M059J (cell line): ENCODE measurements at regions not wholly inside any gene's neighbourhood (a gene's known extent, or its start where the extent isn't known, plus 50 kb on each side); places are given as distances from the start of the nearest gene placed in this dataset.

Source experiments
- DNase-seq: peaks from one replicate; pipeline ENCODE4 v3.0.0-alpha.2; 2012; ENCODE audit warnings: low read depth

DNA sequence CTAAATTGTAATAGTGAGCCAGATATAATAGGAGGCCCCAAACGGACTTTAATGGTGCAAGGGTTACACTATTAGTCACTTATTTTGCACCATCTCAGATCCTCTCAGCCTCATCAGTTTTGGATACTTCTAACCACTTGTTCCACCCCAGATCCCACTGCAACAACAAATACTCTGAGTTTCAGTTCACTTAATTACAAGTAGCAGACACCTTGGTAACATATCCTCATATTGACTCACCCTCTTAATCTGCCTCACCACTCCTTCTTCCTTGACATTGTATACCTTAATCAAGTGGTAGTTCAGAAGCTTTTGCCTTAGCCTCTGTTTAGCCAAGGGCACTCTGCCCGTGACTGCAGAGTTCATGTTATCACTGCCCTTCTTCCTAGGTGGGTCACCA is 256.1 kb upstream of the UBASH3B start:
- DNase-seq: peak; percentile 17

- DNase-seq: no peak
Observed at GRCh38 chr11:122398851-122399250, 256.7 kb upstream of the UBASH3B start.

DNA sequence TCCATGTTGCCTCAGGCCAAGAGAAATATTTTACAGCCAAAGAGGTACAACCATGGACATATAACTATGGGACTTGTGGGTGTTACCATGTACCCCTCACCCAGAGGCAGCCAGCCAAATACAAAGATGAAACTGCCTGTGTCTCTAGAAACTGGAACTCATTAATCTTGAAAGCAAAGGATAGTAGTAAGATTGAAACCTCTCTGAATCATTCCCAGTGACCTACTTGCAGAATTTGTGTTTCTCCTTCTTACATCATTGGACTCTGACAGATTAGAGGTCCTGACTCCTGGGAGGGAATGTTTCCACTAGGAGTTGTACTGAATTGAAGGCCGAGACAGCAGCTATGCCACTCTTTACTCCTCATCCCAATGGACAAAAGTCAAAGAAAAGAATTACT is 257.4 kb upstream of the UBASH3B start:
- DNase-seq: no peak

DNA sequence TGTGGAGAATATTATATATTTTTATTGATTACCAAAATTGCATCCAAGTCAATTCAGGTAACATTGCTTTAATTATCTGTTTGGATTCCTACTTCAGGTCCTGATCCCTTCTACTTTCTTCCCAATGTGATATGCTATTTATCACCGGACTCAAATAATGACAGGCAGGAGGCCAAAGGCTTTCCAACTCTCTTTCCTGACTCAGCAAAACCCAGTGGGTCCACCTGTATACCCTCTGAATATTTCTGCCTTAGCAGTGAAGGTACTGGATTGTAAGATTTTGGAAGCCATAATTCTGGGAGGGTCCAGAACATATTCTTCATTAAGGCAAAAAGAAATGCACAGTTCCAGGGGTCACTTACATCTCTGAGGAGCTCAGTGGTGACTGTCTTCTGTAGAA is 260.2 kb upstream of the UBASH3B start:
- DNase-seq: no peak

DNA sequence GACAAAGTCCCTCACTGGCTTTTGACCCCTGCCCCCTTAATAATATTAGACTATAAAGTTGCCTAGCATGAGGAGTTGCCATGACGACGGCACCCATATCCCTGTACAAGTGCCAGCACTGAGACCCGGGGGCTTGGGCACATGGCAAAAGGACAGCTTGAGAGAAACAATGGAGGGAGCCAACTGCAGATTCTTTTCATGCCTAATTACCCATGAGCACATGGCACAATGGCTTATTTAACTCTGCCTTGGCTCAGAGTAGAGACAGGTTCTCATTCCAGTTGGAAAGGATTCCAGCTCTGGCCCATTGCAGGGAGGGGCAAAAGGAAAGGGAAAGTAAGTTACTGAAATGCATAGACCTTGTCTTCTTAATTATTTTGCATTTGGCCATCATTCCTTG is 261.2 kb upstream of the UBASH3B start:
- DNase-seq: no peak

DNA sequence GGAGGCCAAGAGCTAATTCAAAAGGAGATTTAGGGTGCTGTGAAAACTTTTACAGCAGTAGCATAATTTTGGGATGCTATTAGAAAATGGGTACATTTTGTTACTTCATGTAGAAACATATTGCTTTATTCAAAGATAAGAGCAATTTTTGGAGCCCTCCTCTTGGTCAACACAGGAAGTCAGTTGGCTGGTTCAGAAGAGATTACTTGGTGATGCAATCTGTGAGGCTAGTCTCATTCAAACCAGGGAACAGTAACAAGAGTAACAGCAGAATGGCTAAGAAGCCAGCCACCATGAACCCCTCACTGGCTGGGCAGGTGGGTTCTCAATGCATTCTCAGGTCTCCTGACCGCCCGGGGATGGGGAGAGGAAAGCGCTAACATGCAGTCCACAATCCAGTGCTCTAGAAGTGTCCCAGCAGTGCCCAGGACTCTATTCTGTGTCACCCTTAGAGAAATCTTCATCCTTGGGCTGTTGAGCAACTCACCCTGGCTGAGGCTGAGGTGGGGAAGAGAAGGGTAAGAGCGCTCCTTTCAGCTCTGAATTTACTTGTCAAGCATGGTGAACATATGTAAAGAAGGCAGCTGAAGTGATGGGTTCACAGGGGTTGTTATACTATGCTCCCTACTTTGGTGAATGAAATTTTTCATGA is 262.2 kb upstream of the UBASH3B start:
- DNase-seq: no peak

GRCh38 chr11:122392508-122392907 is 263.0 kb upstream of the UBASH3B start:
- DNase-seq: no peak

- DNase-seq: no peak
Observed at GRCh38 chr11:122391049-122391448, 264.5 kb upstream of the UBASH3B start.

- DNase-seq: no peak
Observed at GRCh38 chr11:122383186-122383585, 267.2 kb upstream of the BLID start.

GRCh38 chr11:122375687-122376399 is 259.8 kb upstream of the BLID start:
- peak; percentile 73 for DNase-seq

- no peak for DNase-seq
Observed at GRCh38 chr11:122368796-122369195, 252.8 kb upstream of the BLID start.

- DNase-seq: peak; percentile 50
Observed at GRCh38 chr11:122367809-122368231, 251.8 kb upstream of the BLID start.

- no peak for DNase-seq
Observed at GRCh38 chr11:122365610-122366360, 249.8 kb upstream of the BLID start.

- peak; percentile 13 for DNase-seq
Observed at GRCh38 chr11:122363296-122363695, 247.3 kb upstream of the BLID start.

- DNase-seq: no peak
Observed at GRCh38 chr11:122362381-122362780, 246.4 kb upstream of the BLID start.

- no peak for DNase-seq
Observed at GRCh38 chr11:122360875-122361274, 244.9 kb upstream of the BLID start.

GRCh38 chr11:122359081-122359571 is 243.1 kb upstream of the BLID start:
- DNase-seq: no peak

DNA sequence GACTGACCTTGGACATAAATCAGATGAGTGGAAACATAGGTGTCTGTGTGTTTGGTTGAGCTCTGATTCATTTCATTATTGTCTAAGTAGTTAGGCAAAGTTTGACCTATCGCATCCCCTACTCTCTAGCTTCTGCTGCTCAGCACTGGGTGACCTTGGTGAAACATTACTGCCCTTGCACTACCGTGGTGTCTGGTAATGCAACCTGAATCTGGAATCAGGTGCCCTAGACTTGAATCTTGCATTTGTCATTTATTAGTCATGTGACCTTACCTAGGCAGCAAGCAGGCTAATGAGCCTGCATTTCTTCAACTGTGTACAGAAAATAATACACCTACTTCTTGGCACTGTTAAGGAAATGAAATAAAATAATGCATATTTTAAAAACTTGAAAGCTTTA is 242.3 kb upstream of the BLID start:
- no peak for DNase-seq

GRCh38 chr11:122355968-122356367 is 240.0 kb upstream of the BLID start:
- DNase-seq: no peak

DNA sequence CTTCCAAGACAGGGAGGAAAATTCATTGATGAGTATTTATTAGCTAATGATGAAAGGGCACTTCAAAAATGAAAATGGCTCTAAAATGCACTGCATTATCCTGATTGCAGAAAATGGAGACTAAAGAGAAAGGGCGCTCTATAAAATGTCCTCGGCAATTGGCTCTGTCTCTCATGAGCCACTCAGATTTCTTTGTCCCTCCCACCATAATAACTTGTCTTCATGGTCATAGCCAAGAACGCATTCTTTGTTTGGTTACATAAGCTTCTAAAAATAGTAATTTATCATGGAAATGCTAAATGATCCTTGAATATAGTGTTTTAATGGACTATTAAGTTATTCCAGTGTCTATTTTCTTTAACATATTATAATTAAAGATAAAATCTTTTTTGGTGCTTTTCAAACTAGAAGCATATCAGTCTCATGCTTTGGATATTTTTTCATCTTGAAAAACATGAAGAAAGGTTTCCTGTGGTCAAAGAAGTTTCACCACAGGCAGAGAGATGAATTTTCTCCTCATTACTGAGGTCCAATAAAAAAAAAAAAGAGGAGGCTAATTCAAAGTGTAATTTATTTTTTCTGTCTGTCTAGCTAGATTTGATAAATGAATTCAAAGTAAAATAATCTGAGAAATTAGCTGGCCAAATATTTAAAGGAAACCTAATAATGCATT is 238.1 kb upstream of the BLID start:
- DNase-seq: peak; percentile 36

DNA sequence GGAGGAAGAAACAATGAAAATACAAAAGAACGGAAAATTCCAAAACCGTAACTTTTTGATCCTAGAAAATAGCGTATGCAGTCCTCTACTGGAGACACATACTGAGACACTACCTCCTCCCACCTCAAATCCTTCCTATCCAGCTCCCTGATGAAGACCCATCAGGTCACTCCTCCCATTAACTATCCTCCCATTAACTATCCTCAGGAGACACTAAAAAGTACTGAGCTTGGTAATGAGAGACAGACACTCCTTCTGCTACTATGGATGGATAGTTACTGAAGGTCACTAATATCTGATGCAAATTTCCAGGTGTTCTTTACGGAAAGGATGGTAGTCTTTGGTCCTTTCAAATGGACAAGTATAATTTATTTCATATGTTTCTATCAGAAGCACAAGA is 237.5 kb upstream of the BLID start:
- no peak for DNase-seq
